Activated naive CD8-positive, alpha-beta T cell treated with anti-CD3 and anti-CD28 coated beads for 36 hours (primary cell): ENCODE measurements at regions not wholly inside any gene's neighbourhood (a gene's known extent, or its start where the extent isn't known, plus 50 kb on each side); places are given as distances from the start of the nearest gene placed in this dataset.

Experiments
- DNase-seq: peaks from one replicate; pipeline ENCODE4 v3.0.0; 2021
- H3K27ac Mint-ChIP-seq: one replicate; pipeline ENCODE4 v1.8.0; 2022; ENCODE audit warnings: mild to moderate bottlenecking, moderate library complexity, mixed read lengths
- H3K27me3 Mint-ChIP-seq: one replicate; pipeline ENCODE4 v1.8.0; 2022; ENCODE audit warnings: mild to moderate bottlenecking, mixed read lengths
- H3K36me3 Mint-ChIP-seq: one replicate; pipeline ENCODE4 v1.8.0; 2021; ENCODE audit warnings: mild to moderate bottlenecking, mixed read lengths
- H3K4me1 Mint-ChIP-seq: one replicate; pipeline ENCODE4 v1.8.0; 2021; ENCODE audit warnings: mixed read lengths
- H3K4me3 Mint-ChIP-seq: one replicate; pipeline ENCODE4 v1.8.0; 2022; ENCODE audit warnings: mild to moderate bottlenecking, moderate library complexity, mixed read lengths
- H3K9me3 Mint-ChIP-seq: one replicate; pipeline ENCODE4 v1.8.0; 2022; ENCODE audit warnings: mixed read lengths

DNA sequence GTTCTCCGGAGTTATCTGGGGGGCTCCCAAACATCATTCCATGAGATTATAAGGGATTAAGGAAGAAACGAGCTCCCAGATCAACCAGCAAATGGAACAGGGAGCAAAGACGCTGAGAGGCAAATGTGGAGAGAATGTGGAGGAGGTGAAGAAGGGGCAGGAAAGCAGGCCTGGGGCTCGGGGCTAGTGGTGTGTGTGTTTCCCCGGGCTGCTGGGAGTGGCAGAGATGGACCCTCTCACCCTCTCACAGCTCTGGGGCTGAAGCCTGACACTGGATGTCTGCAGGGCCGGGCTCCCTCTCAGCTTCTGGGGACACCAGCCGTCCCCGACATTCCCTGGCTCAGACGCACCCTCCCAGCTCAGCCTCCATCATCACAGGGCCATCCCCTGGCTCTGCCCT, 212.6 kb downstream of the THBS2 start:
- H3K9me3 Mint-ChIP-seq: peaks cover 6% of the 10 kb centered on the region
- no peak overlapping the region for H3K27ac Mint-ChIP-seq
- peaks cover 3% of the 10 kb centered on the region for H3K27me3 Mint-ChIP-seq
- no peaks in the 10 kb centered on the region for H3K4me1 Mint-ChIP-seq
- no peak for DNase-seq
- H3K36me3 Mint-ChIP-seq: no peaks in the 10 kb centered on the region
- H3K4me3 Mint-ChIP-seq: no peak overlapping the region

DNA sequence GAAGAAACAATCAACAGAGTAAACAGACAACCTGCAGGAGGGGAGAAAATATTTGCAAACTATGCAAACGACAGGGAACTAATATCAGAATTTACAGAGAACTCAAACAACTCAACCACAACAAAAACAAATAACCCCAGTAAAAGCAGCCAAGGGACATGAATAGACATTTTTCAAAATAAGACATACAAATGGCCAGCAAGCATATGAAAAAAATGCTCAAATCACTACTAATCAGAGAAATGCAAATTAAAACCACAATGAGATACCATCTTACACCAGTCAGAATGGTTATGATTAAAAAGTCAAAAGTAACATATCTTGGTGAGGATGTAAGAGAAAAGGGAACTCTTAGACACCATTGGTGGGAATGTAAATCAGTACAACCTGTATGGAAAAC, 215.0 kb downstream of the THBS2 start:
- Mint-ChIP-seq H3K27ac (no peak overlapping the region), H3K4me3 (no peak overlapping the region), H3K9me3 (peaks cover 6% of the 10 kb centered on the region), H3K27me3 (peaks cover 11% of the 10 kb centered on the region), H3K36me3 (no peaks in the 10 kb centered on the region), H3K4me1 (no peaks in the 10 kb centered on the region)
- no peak for DNase-seq

DNA sequence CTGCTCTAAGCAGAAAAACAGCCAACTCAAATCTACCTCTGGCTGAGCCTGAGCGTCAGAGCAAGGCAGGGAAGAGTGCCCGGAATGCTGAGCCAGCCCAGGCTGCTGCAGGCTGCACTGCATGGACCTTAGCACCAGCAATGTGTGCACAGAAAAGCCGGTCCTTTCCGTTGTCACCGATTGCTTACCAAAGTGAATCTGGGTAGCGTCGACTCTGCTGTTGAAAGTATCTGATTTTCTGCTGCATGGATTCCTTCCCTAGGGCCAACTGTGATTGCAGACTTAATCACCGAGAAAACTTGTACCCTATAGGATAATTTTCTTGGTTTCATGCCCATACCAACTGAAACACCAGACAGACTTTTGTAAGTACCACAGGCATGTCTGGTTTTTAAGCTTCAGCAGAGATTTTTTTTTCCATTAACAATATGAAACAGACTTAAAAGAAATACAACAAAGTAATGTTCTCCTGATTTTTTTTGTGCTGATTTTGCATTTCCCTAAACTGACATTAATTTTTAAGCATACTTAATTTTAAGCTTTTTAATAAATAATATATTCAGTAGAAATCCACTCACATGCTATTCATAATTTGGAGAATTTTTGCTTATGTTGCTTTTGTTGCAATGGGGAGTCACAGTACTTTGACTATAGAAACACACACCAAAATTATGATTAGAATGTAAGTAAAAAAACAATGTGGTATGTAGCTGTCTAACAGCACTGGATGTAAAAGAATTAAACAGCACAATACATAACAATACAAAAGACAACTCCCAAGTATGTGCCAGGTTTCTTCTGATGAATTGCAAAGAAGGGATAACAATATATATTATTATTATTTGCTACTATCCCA, 218.0 kb downstream of the THBS2 start:
- no peaks in the 10 kb centered on the region for H3K36me3 Mint-ChIP-seq

DNA sequence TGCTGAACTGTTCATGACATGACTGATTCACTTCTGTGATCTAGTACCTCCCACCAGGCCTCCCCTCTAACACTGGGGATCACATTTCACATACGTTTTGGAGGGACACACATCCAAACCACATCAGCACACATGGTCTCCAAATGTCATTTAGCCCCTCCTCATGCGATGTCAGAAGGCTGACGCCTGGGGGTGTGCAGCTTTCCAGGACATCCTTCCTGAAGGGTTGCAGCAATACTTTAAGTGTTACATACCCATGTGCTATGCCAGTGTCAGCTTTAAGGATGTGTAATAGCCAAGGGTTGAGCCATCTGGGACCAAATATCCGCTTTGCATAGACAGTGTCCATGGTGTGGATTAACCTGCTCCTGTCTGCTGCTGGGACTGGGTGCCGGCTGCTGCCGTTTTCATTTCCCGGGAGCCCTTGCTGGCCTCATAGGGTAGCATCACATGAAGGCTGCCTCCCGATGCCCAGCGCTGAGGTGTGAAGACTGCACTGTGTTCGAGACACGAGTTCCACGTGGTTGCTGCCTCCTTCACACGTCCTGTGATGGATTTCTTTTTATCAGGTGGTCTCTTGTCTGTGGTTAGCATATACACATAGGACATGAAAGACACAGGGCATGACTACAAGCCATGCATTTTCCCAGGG, 219.0 kb downstream of the THBS2 start:
- Mint-ChIP-seq H3K4me3 (no peak overlapping the region), H3K36me3 (no peaks in the 10 kb centered on the region), H3K4me1 (no peaks in the 10 kb centered on the region), H3K27me3 (peaks cover 20% of the 10 kb centered on the region), H3K9me3 (peaks cover 6% of the 10 kb centered on the region), H3K27ac (no peak overlapping the region)
- DNase-seq: no peak

More for the DNA sequence above, 218.0 kb downstream of the THBS2 start:
- DNase-seq: no peak
- H3K4me3 Mint-ChIP-seq: no peak overlapping the region
- H3K9me3 Mint-ChIP-seq: peaks cover 6% of the 10 kb centered on the region
- H3K27ac Mint-ChIP-seq: no peak overlapping the region
- no peaks in the 10 kb centered on the region for H3K4me1 Mint-ChIP-seq
- H3K27me3 Mint-ChIP-seq: peaks cover 17% of the 10 kb centered on the region

DNA sequence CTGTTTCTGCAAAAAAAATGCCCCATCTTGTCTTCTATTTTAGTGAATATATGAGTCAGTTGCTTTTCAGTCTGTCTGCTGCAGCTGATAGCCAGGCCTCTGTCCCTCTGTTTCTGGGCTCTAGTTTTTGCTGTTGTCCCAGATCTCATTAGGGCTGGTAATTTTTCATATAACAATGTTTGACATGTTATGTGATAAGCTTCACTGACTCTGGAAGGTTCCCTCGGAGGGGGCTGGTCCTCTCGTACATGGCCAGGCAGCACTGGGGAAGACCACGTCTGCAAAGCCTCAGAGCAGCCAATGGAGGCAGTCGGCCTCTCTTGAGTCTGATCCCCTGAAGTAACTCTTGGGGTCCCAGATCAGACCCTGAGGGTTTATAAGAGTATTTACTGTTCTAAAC, 223.8 kb downstream of the THBS2 start:
- no peak overlapping the region for H3K4me3 Mint-ChIP-seq
- peaks cover 17% of the 10 kb centered on the region for H3K27me3 Mint-ChIP-seq
- no peak for DNase-seq
- no peaks in the 10 kb centered on the region for H3K36me3 Mint-ChIP-seq
- H3K4me1 Mint-ChIP-seq: no peaks in the 10 kb centered on the region
- H3K27ac Mint-ChIP-seq: no peak overlapping the region
- H3K9me3 Mint-ChIP-seq: no peaks in the 10 kb centered on the region

DNA sequence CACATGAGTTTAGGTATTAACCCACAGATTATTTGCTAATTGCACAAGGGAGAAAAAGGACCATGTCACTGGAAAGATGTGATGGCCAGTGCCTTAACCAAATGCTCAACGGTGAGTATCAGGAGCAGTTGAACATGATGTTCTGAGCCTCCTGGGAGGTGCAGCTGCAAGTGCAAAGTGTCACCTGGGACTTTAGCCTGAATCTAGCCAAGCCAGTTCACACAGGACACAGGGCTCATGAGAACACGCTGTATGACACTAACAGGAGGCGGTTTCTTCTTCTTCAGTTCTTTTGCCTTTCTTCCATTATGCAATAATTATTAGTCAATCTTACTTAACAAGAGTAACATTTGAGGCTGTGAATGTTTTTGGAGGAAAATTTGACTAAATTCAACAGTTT, 225.3 kb downstream of the THBS2 start:
- Mint-ChIP-seq H3K27ac (no peak overlapping the region), H3K4me1 (no peaks in the 10 kb centered on the region), H3K4me3 (no peak overlapping the region), H3K27me3 (peaks cover 13% of the 10 kb centered on the region), H3K9me3 (no peaks in the 10 kb centered on the region), H3K36me3 (no peaks in the 10 kb centered on the region)
- DNase-seq: no peak

DNA sequence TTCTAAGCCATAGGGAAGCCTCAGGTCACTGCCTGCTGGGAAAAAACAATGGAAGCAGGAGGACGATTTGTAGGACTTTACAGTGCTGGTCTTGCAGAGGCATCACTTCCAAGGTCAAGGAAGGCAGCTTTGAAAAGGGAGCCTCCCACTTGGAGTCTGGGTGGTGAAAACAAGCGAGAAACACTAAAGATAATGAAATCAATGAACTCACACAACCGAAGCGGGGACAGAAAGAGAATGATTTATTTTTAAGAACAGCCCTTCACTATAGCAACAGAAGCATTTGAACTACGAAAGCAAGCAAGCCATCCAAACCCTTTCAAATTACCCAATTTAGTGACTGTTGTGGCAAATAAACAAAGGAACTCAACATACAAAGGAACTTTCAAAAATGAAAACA, 227.5 kb downstream of the THBS2 start:
- no peak overlapping the region for H3K4me3 Mint-ChIP-seq
- DNase-seq: no peak
- no peak overlapping the region for H3K27ac Mint-ChIP-seq

DNA sequence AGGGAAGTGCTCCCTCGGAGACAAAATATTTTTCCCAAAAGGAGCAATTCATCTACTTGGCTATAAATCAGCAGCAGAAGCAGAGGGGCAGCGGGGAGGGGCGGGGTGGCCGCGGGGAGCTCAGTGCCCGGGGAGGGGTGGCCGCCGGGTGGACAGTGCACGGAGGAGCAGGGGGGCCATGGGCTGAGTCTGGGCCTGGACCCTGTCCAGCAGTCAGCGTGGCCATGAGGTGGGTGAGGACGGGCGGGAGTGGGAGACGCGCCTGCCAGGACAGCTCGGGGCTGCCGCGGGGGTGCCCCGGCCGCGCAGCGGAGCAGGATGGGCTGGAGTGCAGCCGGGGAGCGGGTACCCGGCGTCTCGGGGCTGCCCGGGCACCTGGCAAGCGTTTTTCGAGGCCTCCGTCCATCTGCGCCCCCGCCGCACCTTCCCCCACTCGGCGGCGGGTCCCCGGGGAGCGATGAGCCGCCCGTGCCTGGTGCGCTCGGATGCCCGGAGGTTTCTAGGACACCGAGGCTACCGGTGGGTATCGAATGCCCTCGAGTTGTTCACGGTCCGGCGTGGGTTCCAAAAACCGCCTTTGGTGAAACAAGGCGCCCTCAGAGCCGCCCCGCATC, 229.5 kb downstream of the THBS2 start:
- no peak overlapping the region for H3K27ac Mint-ChIP-seq
- no peak overlapping the region for H3K4me3 Mint-ChIP-seq
- H3K27me3 Mint-ChIP-seq: peaks cover 15% of the 10 kb centered on the region
- no peak for DNase-seq
- H3K36me3 Mint-ChIP-seq: no peaks in the 10 kb centered on the region
- H3K4me1 Mint-ChIP-seq: no peaks in the 10 kb centered on the region
- H3K9me3 Mint-ChIP-seq: no peaks in the 10 kb centered on the region

More for the DNA sequence above, 227.5 kb downstream of the THBS2 start:
- no peaks in the 10 kb centered on the region for H3K4me1 Mint-ChIP-seq
- H3K9me3 Mint-ChIP-seq: no peaks in the 10 kb centered on the region
- no peaks in the 10 kb centered on the region for H3K36me3 Mint-ChIP-seq
- H3K27me3 Mint-ChIP-seq: peaks cover 12% of the 10 kb centered on the region

DNA sequence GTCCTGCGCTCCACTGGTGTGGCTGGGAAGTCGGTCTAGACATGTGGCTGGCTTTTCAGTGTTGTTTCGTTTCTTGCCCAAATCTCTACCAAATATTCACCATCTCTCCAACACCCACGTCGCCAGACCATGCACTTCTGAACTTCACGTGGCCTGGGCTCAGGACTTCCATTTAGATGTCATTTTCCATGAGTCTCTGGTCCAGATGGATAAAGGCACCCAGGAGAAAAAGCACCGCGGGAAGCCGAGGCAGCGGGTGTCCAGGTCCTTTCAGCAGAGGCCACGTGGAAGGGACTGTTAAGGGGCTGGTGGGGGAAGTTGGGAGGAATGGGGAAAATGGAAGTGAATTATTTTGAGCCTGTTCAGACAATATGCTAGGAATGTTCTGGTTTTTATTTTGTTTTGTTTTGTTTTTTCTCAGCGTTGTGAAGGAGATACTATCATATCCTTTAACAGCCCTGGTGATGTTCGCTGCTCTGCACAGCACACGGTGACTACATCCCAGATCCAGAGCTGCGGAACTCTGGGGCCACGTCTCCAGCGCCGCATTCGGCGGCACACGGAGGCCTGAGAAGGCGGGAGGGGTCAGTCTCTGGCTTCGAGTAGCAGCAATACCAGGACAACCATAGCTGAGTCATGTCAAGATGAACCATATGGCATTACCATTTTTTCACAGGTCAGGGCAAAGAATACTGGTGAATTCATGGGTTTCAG, 230.3 kb downstream of the THBS2 start:
- H3K27me3 Mint-ChIP-seq: peaks cover 15% of the 10 kb centered on the region
- no peak overlapping the region for H3K27ac Mint-ChIP-seq

DNA sequence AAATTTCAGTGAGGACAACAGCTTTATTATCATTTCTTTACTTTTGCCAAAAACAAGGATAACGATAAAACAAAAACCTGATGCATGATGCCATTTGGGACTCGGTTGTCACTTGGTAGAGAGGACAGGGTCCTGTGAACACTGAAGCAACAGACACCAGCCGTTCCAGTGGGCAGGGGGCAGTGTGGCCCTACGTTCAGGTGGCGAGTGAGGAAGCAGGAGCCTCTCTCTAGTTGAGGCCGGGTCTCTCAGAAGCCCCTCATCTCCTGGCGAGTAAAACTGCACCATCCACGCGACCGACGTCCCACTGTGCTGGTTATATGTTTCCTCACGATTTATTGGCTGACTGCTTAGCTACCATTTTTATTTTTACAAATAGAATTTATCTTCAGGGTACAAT, 231.6 kb downstream of the THBS2 start:
- no peaks in the 10 kb centered on the region for H3K36me3 Mint-ChIP-seq
- DNase-seq: no peak
- H3K4me1 Mint-ChIP-seq: no peaks in the 10 kb centered on the region
- H3K27ac Mint-ChIP-seq: no peak overlapping the region
- H3K4me3 Mint-ChIP-seq: no peak overlapping the region
- peaks cover 4% of the 10 kb centered on the region for H3K9me3 Mint-ChIP-seq
- peaks cover 24% of the 10 kb centered on the region for H3K27me3 Mint-ChIP-seq

More for the DNA sequence above, 230.3 kb downstream of the THBS2 start:
- Mint-ChIP-seq H3K4me1 (no peaks in the 10 kb centered on the region), H3K9me3 (no peaks in the 10 kb centered on the region), H3K36me3 (no peaks in the 10 kb centered on the region), H3K4me3 (no peak overlapping the region)
- DNase-seq: no peak

DNA sequence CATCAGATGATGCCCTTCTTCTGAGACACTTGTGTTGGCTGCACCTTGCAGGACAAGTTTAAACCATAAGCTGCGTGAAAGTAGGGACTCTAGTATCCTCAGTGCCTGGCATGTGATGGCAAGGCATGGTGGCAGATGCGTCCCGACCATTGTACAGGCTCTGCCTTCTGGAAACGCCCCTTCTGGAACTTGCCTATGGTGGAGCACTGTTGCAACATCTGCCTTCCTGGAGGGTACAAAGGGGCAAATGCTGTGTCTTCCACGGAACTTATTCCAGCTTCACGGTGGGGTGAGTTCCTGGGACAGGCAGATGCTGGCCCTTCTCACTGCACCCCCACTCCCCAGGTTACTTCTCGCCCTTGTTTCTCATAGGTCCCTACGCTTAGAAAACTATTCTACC, 232.8 kb downstream of the THBS2 start:
- H3K27me3 Mint-ChIP-seq: peaks cover 33% of the 10 kb centered on the region
- DNase-seq: no peak
- H3K36me3 Mint-ChIP-seq: peaks cover 2% of the 10 kb centered on the region
- no peak overlapping the region for H3K4me3 Mint-ChIP-seq
- peaks cover 11% of the 10 kb centered on the region for H3K9me3 Mint-ChIP-seq
- no peaks in the 10 kb centered on the region for H3K4me1 Mint-ChIP-seq
- no peak overlapping the region for H3K27ac Mint-ChIP-seq

DNA sequence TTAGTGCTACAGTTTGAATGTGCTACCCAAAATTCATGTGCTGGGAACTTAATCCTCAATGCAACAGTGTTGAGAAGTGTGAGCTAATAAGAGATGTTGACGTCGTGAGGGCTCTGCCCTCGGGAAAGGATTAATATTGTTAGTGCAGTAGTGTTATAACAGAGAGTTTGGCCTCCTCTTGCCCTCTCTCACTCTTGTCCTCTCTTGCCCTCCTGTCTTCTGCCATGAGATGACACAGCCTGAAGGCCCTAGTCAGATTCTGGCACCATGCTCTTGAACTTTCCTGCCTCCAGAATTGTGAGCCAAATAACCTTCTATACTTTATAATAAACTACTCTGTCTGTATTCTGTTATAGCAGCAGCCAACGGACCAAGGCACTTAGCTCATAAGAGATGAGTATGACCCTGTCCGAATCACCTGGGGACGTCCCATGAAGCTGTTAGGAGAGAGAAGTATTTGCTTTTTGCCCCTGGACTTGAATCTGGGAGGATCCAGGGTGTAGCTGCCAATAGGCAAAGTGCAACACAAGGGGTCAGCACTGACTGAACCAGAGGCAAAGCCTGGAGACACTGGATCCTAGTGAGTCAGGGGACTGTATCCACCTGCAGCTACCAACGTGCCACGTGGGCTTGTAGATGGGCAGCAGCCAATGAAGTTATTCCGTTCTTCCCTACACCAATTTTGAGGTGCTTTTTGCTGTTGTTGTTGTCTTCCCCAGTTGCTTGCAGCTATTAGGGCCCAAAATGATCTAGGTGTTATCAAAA, 233.7 kb downstream of the THBS2 start:
- no peak overlapping the region for H3K4me3 Mint-ChIP-seq
- no peak for DNase-seq
- no peaks in the 10 kb centered on the region for H3K4me1 Mint-ChIP-seq
- peaks cover 38% of the 10 kb centered on the region for H3K27me3 Mint-ChIP-seq
- H3K9me3 Mint-ChIP-seq: peaks cover 17% of the 10 kb centered on the region
- H3K27ac Mint-ChIP-seq: no peak overlapping the region
- H3K36me3 Mint-ChIP-seq: peaks cover 2% of the 10 kb centered on the region

DNA sequence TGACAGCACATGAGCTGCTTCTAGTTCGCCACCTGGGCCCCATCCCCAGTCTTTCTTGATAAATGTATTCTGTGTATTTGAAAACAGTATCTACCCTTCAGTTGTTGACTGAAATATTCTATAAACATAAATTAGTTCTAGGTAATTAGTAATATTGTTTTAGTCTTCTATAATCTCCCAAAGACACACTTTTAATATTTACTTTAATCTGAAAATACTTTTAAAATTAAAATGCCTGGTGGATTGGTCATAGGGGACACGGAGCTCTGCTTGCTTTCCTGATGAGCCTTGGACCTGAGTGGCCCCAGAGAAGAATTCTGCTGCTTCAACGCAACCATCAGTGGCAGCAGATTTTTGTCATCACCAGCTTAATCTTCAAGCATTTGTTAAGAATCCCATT, 234.5 kb downstream of the THBS2 start:
- peaks cover 17% of the 10 kb centered on the region for H3K9me3 Mint-ChIP-seq
- H3K27ac Mint-ChIP-seq: no peak overlapping the region
- peaks cover 38% of the 10 kb centered on the region for H3K27me3 Mint-ChIP-seq
- no peak for DNase-seq
- no peak overlapping the region for H3K4me3 Mint-ChIP-seq
- H3K36me3 Mint-ChIP-seq: peaks cover 2% of the 10 kb centered on the region
- H3K4me1 Mint-ChIP-seq: no peaks in the 10 kb centered on the region

DNA sequence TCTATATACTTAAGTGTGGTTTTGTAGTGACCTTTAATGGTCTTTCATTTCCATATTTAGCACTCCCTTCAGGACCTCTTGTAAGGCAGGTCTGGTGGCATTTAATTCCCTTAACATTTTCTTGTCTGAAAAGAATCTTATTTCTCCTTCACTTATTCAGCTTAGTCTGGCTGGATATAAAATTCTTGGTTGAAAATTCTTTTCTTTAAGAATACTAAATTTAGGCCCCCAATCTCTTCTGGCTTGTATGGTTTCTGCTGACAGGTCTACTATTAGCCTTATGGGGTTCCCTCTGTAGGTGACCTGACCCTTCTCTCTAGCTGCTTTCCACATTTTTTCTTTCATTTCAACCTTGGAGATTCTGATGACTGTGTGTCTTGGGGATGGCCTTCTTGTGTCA, 236.9 kb downstream of the THBS2 start:
- Mint-ChIP-seq H3K4me1 (no peaks in the 10 kb centered on the region), H3K9me3 (peaks cover 21% of the 10 kb centered on the region), H3K36me3 (peaks cover 2% of the 10 kb centered on the region), H3K27ac (no peak overlapping the region), H3K27me3 (peaks cover 38% of the 10 kb centered on the region), H3K4me3 (no peak overlapping the region)
- no peak for DNase-seq
